Memory B cell (primary cell): ENCODE measurements at regions not wholly inside any gene's neighbourhood (a gene's known extent, or its start where the extent isn't known, plus 50 kb on each side); places are given as distances from the start of the nearest gene placed in this dataset.

ENCODE experiments used
- ATAC-seq: fragments of 150-1000 bp; cut with Tn5 transposase; 2 replicates; pipeline ENCODE4 v1.10.0; 2021; ENCODE audit warnings: low read depth, mild to moderate bottlenecking, moderate library complexity
- DNase-seq, 2 donors: peaks; one replicate each; pipeline ENCODE4 v3.0.0; 2022; ENCODE audit warnings: low spot score in 2 of 2
- H3K27ac Mint-ChIP-seq: one replicate; pipeline ENCODE4 v1.8.0; 2022; ENCODE audit warnings: mild to moderate bottlenecking, moderate library complexity, mixed read lengths
- H3K27me3 Mint-ChIP-seq: one replicate; pipeline ENCODE4 v1.8.0; 2022; ENCODE audit warnings: mixed read lengths
- H3K36me3 Mint-ChIP-seq: one replicate; pipeline ENCODE4 v1.8.0; 2022; ENCODE audit warnings: mild to moderate bottlenecking, mixed read lengths
- H3K4me1 Mint-ChIP-seq: one replicate; pipeline ENCODE4 v1.8.0; 2022; ENCODE audit warnings: mixed read lengths
- H3K4me3 Mint-ChIP-seq: one replicate; pipeline ENCODE4 v1.8.0; 2022; ENCODE audit warnings: mild to moderate bottlenecking, moderate library complexity, mixed read lengths
- H3K9me3 Mint-ChIP-seq: one replicate; pipeline ENCODE4 v1.8.0; 2022; ENCODE audit warnings: mixed read lengths

DNA sequence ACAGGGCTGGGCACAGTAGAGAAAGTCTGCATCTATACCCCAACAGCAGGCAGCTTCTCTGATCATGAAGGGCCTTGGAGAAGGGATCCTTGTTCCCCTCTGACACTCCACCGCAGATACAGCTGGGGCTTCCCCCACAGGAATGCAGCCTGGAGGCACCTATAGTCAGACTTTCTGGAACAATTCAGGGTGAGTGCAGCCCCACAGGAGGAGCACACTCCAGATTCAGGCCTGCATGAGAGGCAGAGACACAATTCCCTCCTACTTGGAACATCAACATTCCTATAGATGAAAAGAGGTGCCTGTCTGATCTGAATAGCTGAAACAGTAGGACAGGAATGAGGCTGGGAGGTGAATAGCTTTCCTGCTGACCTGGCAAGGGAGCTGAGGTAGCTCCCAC, 1298.0 kb upstream of the CNTN5 start:
- Mint-ChIP-seq H3K27ac (no peak overlapping the region), H3K9me3 (peaks cover 6% of the 10 kb centered on the region), H3K4me1 (no peaks in the 10 kb centered on the region), H3K27me3 (no peaks in the 10 kb centered on the region), H3K36me3 (no peaks in the 10 kb centered on the region), H3K4me3 (no peak overlapping the region)
- ATAC-seq (no peak), DNase-seq (no peak)

GRCh38 chr11:97729546-97730272, 1291.0 kb upstream of the CNTN5 start:
- no peak for ATAC-seq
- Mint-ChIP-seq H3K4me1 (no peaks in the 10 kb centered on the region), H3K9me3 (peaks cover 18% of the 10 kb centered on the region), H3K4me3 (no peak overlapping the region), H3K27ac (no peak overlapping the region), H3K27me3 (no peaks in the 10 kb centered on the region), H3K36me3 (no peaks in the 10 kb centered on the region)
- no peak for DNase-seq

DNA sequence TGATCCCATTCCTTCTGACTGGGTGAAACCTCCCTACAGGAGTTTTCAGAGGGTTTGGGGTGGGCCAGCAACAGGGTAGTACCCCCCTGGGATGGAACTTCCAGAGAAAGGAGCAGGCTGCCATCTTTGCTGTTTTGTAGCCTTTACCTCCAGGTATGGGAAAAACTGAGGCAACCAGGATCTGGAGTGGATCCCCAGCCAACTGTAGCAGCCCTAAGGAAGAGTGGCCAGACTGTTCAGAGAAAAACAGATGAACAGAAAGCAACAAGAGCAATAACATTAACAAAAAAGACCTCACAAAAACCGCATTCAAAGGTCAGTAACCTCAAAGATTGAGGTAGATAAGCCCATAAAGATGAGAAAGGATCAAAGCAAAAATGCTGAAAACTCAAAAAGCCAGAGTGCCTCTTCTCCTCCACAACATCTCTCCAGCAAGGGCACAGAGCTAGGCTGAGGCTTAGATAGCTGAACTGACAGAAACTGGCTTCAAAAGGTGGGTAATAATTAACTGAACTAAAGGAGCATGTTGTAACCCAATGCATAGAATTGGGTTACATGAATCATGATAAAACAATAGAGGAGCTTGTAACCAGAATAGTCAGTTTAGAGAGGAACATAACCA, 1288.6 kb upstream of the CNTN5 start:
- peaks cover 17% of the 10 kb centered on the region for H3K9me3 Mint-ChIP-seq
- H3K27ac Mint-ChIP-seq: no peak overlapping the region
- no peak for DNase-seq
- H3K27me3 Mint-ChIP-seq: no peaks in the 10 kb centered on the region
- ATAC-seq: no peak
- H3K36me3 Mint-ChIP-seq: no peaks in the 10 kb centered on the region
- H3K4me1 Mint-ChIP-seq: no peaks in the 10 kb centered on the region
- H3K4me3 Mint-ChIP-seq: no peak overlapping the region

DNA sequence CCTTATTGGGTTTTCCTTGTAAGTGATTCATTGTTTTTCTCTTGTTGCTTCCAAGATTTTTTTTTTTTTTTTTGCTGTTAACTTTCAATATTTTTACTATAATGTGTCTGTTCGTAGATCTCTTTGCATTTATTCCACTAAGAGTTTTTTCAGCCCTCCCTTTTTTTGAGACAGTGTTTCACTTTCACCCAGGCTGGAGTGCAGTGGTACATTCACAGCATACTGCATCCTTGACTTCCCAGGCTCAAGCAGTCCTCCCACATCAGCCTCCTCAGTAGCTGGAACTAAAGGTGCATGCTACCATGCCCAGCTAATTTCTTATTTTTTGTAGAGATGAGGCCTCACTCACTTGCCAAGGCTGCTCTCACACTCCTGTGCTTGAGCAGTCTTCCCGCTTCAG, 1282.0 kb upstream of the CNTN5 start:
- no peaks in the 10 kb centered on the region for H3K36me3 Mint-ChIP-seq
- no peaks in the 10 kb centered on the region for H3K27me3 Mint-ChIP-seq
- H3K9me3 Mint-ChIP-seq: peaks cover 14% of the 10 kb centered on the region
- ATAC-seq: no peak
- no peak overlapping the region for H3K27ac Mint-ChIP-seq
- no peak for DNase-seq
- no peak overlapping the region for H3K4me3 Mint-ChIP-seq
- no peaks in the 10 kb centered on the region for H3K4me1 Mint-ChIP-seq

DNA sequence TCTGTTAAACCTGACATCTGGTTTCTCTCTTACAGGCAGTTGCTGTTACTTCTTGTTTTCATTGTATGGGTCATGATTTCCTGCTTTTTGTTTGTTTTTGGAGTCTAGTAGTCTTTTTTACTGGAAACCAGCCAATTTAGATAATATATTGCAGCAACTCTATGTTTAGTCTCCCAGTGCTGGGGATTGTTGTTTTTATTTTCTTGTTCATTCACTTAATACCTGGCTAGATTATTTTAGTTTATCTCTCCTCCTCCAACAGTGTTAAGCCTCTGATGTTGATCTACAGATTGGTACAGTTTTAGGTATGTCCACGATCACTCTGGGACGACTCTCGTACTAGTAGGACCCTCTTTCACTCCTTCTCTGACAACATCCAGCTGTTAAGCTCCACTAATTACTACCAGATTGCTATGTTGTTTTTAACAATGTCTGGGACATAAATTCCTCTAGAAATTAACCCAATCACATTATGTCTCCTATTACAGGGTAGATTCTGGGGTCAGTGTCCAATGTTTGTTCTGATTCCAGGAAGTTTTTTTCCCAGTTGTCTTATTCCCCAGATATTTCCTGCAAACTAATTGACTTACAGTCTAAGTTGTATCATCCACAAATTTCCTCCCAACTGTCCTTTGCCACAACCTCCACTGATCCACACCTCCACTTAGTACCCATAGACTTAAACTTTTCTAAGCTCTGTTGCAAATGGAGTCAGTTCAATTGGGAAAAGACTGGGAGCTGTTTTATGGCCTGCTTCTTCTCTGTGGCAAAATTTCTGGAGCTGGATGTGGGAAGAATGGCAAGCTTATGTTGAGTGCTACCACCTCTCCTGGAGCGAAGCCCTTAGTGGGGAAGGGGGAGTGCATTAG, 1280.6 kb upstream of the CNTN5 start:
- no peak for ATAC-seq
- Mint-ChIP-seq H3K9me3 (peaks cover 8% of the 10 kb centered on the region), H3K4me3 (no peak overlapping the region), H3K4me1 (no peaks in the 10 kb centered on the region), H3K27me3 (no peaks in the 10 kb centered on the region), H3K27ac (no peak overlapping the region), H3K36me3 (no peaks in the 10 kb centered on the region)
- DNase-seq: no peak

DNA sequence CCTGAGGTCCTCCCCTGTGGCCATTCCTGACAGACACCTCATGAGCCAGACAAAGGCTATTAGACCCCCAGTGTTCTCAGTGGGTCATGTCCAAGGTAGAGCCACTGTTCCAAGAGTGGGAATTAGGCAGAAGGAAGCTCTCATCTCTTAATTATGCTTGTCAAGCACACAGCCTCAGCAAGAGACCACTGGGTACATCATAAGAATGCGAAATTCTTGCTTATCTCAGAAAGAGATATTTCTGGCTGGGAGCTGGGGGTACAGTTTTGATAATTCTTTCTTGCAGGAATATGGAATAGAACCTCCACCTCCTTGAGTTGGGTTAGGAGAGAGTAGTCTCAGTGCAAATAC, 1280.0 kb upstream of the CNTN5 start:
- peaks cover 8% of the 10 kb centered on the region for H3K9me3 Mint-ChIP-seq
- H3K27ac Mint-ChIP-seq: no peak overlapping the region
- H3K36me3 Mint-ChIP-seq: no peaks in the 10 kb centered on the region
- DNase-seq: no peak
- no peaks in the 10 kb centered on the region for H3K27me3 Mint-ChIP-seq
- H3K4me1 Mint-ChIP-seq: no peaks in the 10 kb centered on the region
- H3K4me3 Mint-ChIP-seq: no peak overlapping the region
- no peak for ATAC-seq

DNA sequence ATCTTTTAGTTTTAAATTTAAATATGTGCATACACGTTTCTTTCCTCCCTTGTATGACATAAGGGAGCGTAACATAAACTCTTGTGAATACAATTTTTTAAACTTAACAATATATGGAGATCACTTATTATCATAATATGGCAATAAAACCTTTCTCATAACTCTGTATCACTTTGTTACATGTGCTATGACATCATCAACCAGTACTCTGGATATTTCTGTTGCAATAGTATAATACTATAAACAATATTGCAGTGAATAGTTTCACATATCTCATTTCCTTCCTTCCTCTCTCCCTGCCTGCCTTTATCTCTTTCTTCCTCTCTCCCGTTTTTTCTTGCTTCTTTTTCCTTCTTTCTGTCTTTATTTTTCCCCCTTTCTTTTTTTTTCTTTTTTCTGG, 1278.0 kb upstream of the CNTN5 start:
- H3K4me3 Mint-ChIP-seq: no peak overlapping the region
- DNase-seq (no peak), ATAC-seq (no peak)
- no peaks in the 10 kb centered on the region for H3K4me1 Mint-ChIP-seq
- no peak overlapping the region for H3K27ac Mint-ChIP-seq
- H3K9me3 Mint-ChIP-seq: peaks cover 4% of the 10 kb centered on the region
- no peaks in the 10 kb centered on the region for H3K36me3 Mint-ChIP-seq
- H3K27me3 Mint-ChIP-seq: no peaks in the 10 kb centered on the region

GRCh38 chr11:97743205-97743742, 1277.5 kb upstream of the CNTN5 start:
- Mint-ChIP-seq H3K27me3 (no peaks in the 10 kb centered on the region), H3K27ac (no peak overlapping the region), H3K4me3 (no peak overlapping the region), H3K36me3 (no peaks in the 10 kb centered on the region), H3K4me1 (no peaks in the 10 kb centered on the region), H3K9me3 (peaks cover 4% of the 10 kb centered on the region)
- DNase-seq (no peak), ATAC-seq (no peak)

DNA sequence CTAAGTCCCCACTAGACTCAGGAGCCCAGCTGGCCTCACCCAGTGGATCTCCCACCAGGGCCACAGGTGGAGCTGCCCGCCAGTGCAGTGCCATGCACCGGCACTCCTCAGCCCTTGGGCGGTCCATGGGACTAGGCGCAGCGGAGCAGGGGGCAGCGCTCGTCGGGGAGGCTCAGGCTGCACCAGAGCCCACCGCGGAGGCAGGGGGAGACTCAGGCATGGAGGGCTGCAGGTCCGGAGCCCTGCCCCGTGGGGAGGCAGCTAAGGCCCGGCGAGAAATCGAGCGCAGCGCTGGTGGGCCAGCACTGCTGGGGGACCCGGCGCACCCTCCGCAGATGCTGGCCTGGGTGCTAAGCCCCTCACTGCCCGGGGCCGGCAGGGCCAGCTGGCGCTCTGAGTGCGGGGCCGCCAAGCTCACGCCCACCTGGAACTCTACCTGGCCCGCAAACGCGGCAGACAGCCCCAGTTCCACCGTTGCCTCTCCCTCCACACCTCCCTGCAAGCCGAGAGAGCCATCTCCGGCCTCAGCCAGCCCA, 1275.2 kb upstream of the CNTN5 start:
- no peaks in the 10 kb centered on the region for H3K4me1 Mint-ChIP-seq
- DNase-seq (no peak), ATAC-seq (no peak)
- H3K9me3 Mint-ChIP-seq: no peaks in the 10 kb centered on the region
- no peaks in the 10 kb centered on the region for H3K27me3 Mint-ChIP-seq
- H3K36me3 Mint-ChIP-seq: no peaks in the 10 kb centered on the region
- no peak overlapping the region for H3K27ac Mint-ChIP-seq
- H3K4me3 Mint-ChIP-seq: no peak overlapping the region

DNA sequence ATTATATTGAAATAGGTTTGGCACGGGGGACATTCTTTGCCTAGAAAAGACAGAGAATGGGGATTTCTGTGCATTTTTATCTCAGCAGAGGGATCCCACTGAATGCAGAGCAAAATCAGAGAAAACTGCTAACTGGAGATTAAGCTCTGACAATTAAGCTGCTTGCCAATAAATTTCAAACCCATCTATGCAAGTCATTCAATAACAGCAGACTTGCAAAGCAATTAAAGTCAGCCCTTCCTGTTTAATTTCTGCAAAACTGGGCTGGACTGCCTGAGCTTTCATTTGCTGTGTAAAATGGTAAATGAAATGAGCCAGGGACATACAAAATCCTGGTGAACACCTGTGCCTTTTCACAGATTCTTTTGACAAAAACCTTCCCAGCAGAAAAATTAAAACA, 1273.9 kb upstream of the CNTN5 start:
- Mint-ChIP-seq H3K4me1 (no peaks in the 10 kb centered on the region), H3K9me3 (no peaks in the 10 kb centered on the region), H3K36me3 (no peaks in the 10 kb centered on the region), H3K27ac (no peak overlapping the region), H3K4me3 (no peak overlapping the region), H3K27me3 (no peaks in the 10 kb centered on the region)
- no peak for ATAC-seq
- no peak for DNase-seq

DNA sequence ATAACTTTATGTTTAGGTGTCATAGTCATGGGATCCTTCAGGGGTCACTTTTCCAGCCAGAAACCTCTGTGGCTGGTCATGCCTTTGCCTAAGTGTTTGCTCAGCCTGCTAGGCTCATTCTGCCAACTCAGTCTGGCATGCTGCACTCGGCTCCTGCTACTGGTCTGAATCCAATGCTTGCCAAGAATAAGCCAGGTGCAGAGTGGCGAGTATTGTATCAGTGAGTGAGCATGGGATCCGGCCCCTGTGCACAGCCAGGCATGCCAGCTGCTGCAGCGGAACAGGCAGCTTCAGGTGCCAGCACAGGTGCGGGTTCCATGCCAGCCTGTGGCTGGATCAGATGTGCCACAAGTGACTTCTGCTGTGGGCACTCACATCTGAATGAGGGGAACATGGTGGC, 1269.3 kb upstream of the CNTN5 start:
- Mint-ChIP-seq H3K9me3 (no peaks in the 10 kb centered on the region), H3K27ac (no peak overlapping the region), H3K36me3 (no peaks in the 10 kb centered on the region), H3K27me3 (no peaks in the 10 kb centered on the region), H3K4me3 (no peak overlapping the region), H3K4me1 (no peaks in the 10 kb centered on the region)
- ATAC-seq (no peak), DNase-seq (no peak)

DNA sequence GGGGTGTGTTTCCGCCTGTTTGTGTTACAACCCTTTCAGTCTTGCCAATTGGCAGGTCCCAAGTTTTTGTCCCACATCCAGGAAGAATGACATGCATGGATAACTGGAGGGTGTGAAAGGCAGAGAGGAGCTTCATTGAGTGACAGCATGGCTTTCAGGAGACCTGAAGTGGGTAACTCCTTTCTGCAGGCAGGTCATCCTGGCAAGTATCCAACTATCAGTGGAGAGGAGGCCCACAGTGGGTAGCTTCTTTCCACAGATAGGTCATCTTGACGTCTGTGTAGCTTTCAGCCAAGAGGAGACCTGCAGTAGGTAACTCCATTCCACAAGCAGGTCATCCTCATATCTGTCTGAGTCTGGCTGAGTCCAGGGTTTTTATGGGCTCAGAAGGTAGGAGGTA, 1268.8 kb upstream of the CNTN5 start:
- H3K27ac Mint-ChIP-seq: no peak overlapping the region
- DNase-seq: no peak

GRCh38 chr11:97754976-97755375, 1265.8 kb upstream of the CNTN5 start:
- DNase-seq (no peak), ATAC-seq (no peak)
- Mint-ChIP-seq H3K9me3 (peaks cover 1% of the 10 kb centered on the region), H3K27me3 (no peaks in the 10 kb centered on the region), H3K4me1 (no peaks in the 10 kb centered on the region), H3K27ac (no peak overlapping the region), H3K36me3 (no peaks in the 10 kb centered on the region), H3K4me3 (no peak overlapping the region)

More for the DNA sequence above, 1268.8 kb upstream of the CNTN5 start:
- H3K27me3 Mint-ChIP-seq: no peaks in the 10 kb centered on the region
- no peak for ATAC-seq
- no peaks in the 10 kb centered on the region for H3K4me1 Mint-ChIP-seq
- H3K9me3 Mint-ChIP-seq: no peaks in the 10 kb centered on the region
- no peak overlapping the region for H3K4me3 Mint-ChIP-seq
- no peaks in the 10 kb centered on the region for H3K36me3 Mint-ChIP-seq
